GM19193 (cell line): ENCODE measurements at regions not wholly inside any gene's neighbourhood (a gene's known extent, or its start where the extent isn't known, plus 50 kb on each side); places are given as distances from the start of the nearest gene placed in this dataset.

ENCODE experiments used
- POLR2A ChIP-seq: IDR thresholded peaks from 4 replicates; pipeline ENCODE4 v1.6.1; 2011; ENCODE audit not compliant: insufficient read depth, insufficient read length; ENCODE audit errors: extremely low read depth

DNA sequence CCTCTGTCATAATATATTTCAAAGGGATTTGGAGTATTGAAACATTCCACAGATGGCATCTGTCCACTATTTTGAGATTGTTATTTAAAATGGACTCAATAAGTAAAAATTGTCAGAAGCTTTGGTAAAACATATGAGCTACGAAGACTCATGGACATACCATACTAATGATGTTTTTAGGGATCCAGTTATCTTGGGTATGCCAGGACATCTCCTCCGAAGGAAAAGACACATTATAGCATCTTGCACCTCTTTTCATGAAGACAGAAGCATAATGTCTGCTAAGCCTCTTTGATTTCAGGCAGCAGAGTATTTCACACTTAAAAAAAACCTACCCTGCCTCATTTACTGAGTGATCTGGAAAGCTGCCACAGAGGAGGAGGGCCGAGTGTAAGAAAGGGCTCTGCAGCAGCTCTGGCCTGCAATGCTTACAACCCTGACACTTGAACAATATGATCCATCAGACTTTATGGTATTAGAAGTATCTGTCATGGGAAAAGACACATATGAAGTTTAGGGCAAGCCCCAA lies 284.8 kb downstream of the TUSC7 start:
- no peak for TF ChIP-seq POLR2A

DNA sequence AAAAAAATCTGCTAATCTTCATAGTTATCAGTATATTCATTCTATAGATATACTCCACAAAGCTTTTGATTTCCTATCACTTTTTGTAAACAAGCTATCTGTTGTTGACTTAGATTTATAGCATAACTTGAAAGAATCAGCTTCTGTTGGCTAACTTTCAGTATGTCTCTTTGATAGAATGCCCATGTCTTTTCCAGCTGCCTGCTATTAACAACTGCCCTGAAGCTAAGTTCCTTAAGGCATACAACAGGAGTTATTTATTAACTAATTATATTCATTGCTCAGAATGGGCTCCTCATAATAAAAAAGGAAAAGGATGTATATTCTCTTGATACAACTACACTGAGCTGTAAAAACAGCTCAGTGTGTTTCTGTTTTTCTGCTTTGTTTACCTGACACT lies 293.9 kb downstream of the TUSC7 start:
- TF ChIP-seq POLR2A = no peak

DNA sequence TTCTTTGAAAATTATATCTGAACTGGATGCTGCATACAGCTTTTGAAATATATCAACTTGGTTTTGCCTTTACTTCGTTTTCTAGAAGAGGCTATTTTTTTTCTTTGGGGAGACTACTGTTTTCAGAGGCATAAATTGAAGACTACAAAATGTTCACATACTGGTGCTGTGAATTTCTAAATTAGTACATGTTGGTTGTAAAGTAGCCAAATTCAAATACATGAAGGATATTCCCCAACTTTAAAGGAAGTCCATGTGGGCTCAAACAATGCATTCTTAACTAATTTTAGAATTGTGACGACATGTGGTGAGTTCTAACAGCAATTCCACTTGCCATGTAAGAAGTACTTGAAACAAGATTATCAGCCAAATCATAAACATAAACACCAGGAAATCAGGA lies 295.7 kb downstream of the TUSC7 start:
- TF ChIP-seq POLR2A = no peak

DNA sequence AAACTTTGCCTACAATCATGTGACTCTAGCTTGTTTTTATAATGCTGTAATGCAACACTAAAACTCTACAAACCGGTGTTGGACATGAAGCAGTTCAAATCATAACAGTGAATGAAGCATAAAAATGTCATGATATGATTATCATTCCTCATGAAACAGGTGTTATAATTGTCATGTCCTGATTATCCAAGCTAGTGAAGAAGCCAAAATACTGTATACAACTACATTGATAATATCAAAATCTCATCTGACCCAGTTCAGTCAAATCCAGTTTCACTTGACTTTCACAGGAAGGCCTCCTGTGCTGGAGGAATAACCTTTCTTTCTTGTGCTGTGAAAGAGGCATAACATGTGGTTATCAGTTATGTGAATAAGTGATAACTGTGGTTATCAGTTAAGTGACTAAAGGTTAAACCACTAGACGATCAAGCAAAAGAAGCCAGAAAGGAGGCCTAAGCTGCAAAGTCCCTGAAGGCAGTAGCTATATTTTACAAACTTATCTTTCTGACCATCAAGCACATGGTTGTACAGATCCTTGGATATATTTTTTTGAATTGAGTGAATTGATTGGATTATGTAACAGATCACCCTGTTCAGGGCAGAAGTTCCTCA lies 296.4 kb downstream of the TUSC7 start:
- no peak for TF ChIP-seq POLR2A

GRCh38 chr3:117010318-117010717 lies 300.7 kb downstream of the TUSC7 start:
- TF ChIP-seq POLR2A = no peak

DNA sequence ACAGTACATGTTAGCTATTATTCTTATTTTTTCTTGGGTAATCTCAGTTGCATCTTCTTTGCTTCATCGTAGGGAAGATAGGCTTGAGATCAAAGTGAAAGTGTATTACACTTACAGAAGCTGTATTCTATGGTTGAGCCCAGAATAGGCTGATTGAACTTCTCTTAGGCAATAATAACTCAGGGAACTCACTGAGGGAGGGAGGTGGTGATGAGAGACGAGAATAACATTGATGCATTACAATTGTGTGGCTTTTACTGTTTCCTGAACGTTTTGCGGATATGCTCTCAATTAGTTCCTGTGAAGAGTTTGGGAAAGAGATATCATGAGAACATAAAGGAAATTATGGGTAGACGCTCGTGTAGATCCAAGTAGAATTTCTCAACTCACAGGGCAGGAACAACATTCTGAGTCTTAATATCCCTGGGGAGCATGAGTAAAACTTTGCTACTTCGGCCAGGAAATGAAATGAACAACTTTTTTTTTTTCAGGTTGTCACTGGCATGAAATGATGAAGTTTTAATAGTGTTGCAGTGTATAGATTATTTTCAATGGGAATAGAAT lies 302.2 kb downstream of the TUSC7 start:
- no peak for TF ChIP-seq POLR2A

DNA sequence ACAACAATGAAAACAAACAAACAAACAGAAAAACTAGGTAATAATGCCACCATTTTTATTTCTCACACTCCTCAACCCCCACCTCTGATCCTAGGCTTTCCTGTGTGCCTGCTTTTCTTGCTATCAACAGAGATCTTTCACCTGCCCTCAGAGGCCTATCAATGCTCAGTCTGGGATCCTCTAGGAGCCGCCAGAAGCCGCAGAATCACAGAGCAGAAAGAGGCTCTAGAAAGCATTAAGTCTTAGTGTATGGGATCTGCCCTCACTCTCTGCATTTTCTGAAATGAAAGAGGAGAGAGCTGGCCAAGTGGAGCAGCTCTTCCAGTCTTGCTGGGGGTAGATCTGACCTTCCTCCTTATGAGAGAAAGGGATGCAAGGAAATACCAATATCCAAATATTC lies 306.8 kb downstream of the TUSC7 start:
- no peak for TF ChIP-seq POLR2A

GRCh38 chr3:117017135-117017894 lies 307.7 kb downstream of the TUSC7 start:
- no peak for TF ChIP-seq POLR2A

- TF ChIP-seq POLR2A = no peak
Measured at GRCh38 chr3:117018655-117019054, 309.1 kb downstream of the TUSC7 start.

GRCh38 chr3:117019082-117019713 lies 309.6 kb downstream of the TUSC7 start:
- no peak for TF ChIP-seq POLR2A

DNA sequence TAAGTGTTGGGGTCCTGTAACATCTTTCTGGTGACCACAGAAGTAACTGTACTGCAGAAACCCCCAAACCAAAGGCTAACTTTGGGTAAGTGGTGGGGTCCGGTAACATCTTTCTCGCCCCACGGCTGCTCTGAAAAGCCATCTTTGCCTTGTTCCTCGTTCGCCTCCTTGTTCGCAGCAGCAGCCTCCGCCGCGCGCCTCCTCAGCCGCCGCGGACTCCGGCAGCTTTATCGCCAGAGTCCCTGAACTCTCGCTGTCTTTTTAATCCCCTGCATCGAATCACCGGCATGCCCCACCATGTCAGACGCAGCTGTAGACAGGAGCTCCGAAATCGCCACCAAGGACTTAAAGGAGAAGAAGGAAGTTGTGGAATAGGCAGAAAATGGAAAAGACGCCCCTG lies 316.8 kb downstream of the TUSC7 start:
- TF ChIP-seq POLR2A = no peak

DNA sequence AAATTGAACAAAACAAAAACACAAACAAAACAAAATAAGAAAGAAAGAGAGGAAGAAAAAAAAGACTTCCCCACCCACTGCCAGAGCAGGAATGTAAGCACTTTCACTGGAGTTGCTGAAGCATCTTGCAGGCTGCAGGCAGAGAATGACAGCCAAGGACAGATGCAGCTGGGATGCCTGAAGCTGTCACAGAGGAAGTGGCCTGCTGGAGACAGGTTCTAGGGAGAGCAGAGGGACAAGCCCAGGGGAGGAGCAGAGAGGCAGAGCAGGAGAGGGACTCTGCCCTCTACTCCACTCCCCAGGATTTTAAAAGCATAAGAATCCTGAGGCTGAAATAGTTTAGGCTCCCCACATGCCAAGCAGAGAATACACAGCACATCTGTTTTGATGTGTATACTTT lies 326.2 kb downstream of the TUSC7 start:
- TF ChIP-seq POLR2A = no peak

DNA sequence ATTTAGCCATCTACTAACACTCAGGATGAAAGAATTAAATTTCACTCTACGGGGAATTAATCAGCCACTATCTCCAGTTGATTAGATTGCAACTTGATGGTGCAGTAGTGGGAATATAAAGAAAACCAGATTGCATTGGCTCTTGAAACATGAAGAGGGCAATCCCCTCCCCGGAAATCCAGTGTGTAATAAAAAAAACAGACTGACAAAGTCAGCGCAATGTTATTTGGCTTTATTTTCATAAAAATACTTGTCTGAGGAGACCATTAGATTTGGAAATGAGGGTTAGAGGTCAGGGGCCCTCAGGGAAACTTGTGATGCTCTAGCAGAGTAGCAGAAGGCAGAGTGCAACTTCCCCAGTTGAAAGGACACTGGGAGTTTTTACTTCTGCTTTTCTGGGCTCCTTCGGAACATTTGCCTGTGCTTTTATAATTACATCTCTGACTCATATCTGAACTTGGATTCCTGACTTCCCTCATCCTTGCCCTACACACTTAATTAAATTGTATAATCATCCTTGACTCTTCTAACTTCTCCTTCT lies 326.8 kb downstream of the TUSC7 start:
- no peak for TF ChIP-seq POLR2A

GRCh38 chr3:117045143-117045542 lies 335.6 kb downstream of the TUSC7 start:
- no peak for TF ChIP-seq POLR2A
